GM04504 (cell line): ENCODE measurements at regions not wholly inside any gene's neighbourhood (a gene's known extent, or its start where the extent isn't known, plus 50 kb on each side); places are given as distances from the start of the nearest gene placed in this dataset.

Experiments used
- DNase-seq: peaks from one replicate; pipeline ENCODE4 v3.0.0-alpha.2; 2012; ENCODE audit warnings: low read depth

GRCh38 chr17:68812876-68813584 lies 142.2 kb downstream of the ABCA8 start:
- peak; percentile 48 for DNase-seq

GRCh38 chr17:68809148-68809547 lies 146.0 kb downstream of the ABCA8 start:
- DNase-seq, result no peak

- DNase-seq, result no peak
Measured at GRCh38 chr17:68807998-68808772, 147.0 kb downstream of the ABCA8 start.

- DNase-seq, result no peak
Measured at GRCh38 chr17:68805609-68806008, 149.6 kb downstream of the ABCA8 start.

GRCh38 chr17:68804777-68805520 lies 150.2 kb downstream of the ABCA8 start:
- DNase-seq, result no peak

- no peak for DNase-seq
Measured at GRCh38 chr17:68803164-68803929, 151.8 kb downstream of the ABCA8 start.

- no peak for DNase-seq
Measured at GRCh38 chr17:68801335-68802247, 153.6 kb downstream of the ABCA8 start.

- DNase-seq, result no peak
Measured at GRCh38 chr17:68800751-68801150, 154.4 kb downstream of the ABCA8 start.

GRCh38 chr17:68794636-68795434 lies 160.4 kb downstream of the ABCA8 start:
- DNase-seq, result no peak

GRCh38 chr17:68792873-68793272 lies 162.3 kb downstream of the ABCA8 start:
- no peak for DNase-seq

GRCh38 chr17:68792042-68792685 lies 163.0 kb downstream of the ABCA8 start:
- DNase-seq, result no peak

GRCh38 chr17:68790931-68791330 lies 164.3 kb downstream of the ABCA8 start:
- no peak for DNase-seq

GRCh38 chr17:68790492-68790891 lies 164.7 kb downstream of the ABCA8 start:
- DNase-seq, result no peak

GRCh38 chr17:68789203-68789962 lies 165.8 kb downstream of the ABCA8 start:
- no peak for DNase-seq

GRCh38 chr17:68785565-68786486 lies 169.4 kb downstream of the ABCA8 start:
- no peak for DNase-seq

GRCh38 chr17:68784431-68784830 lies 170.8 kb downstream of the ABCA8 start:
- no peak for DNase-seq

GRCh38 chr17:68783861-68784260 lies 171.3 kb downstream of the ABCA8 start:
- DNase-seq, result no peak

- DNase-seq, result peak; percentile 93
Measured at GRCh38 chr17:68782789-68783188, 172.4 kb downstream of the ABCA8 start.
